ENCODE measurements at regions not wholly inside any gene's neighbourhood (a gene's known extent, or its start where the extent isn't known, plus 50 kb on each side); places are given as distances from the start of the nearest gene placed in this dataset.
A peak's percentile ranks its signal among the peaks of the same experiment; 100 is the strongest.

GRCh38 chr21:38619480-38619879 is 121.2 kb upstream of the ERG start:
- H3K36me3 ChIP-seq = no peaks in the 10 kb centered on the region
- H3K27me3 ChIP-seq = no peaks in the 10 kb centered on the region
- no peak for DNase-seq
- intact Hi-C loops (cut with DNase I; ENCODE audit: low total_unique reads) = no loop called here
- H3K9me3 ChIP-seq = no peaks in the 10 kb centered on the region
- WGBS, 2 donors (ENCODE audit: low coverage in 1 of 2) = 78 to 84% methylated on average over 2 of the region's 2 CpGs
- H3K4me3 ChIP-seq = no peak overlapping the region
- H3K4me1 ChIP-seq = no peaks in the 10 kb centered on the region
- H3K27ac ChIP-seq = no peak overlapping the region
- TF ChIP-seq EP300 (IDR thresholded peaks at IDR 0.05; ENCODE audit: low read depth) (no peak), CTCF (IDR thresholded peaks at IDR 0.05) (no peak), POLR2A (IDR thresholded peaks at IDR 0.05) (no peak), POLR2AphosphoS5 (IDR thresholded peaks at IDR 0.05) (no peak)
- in situ Hi-C loops (cut with MboI; ENCODE audit: low pct_ligation_motif_present in 1 of 4, low pct_unique_long_range_greater_than_20kb in 1 of 4, low sequenced_read_pairs in 3 of 4) = no loop called here

- in situ Hi-C loops (cut with MboI; ENCODE audit: low pct_ligation_motif_present in 1 of 4, low pct_unique_long_range_greater_than_20kb in 1 of 4, low sequenced_read_pairs in 3 of 4) = no loop called here
- Histone ChIP-seq H3K27me3 (no peaks in the 10 kb centered on the region), H3K27ac (no peak overlapping the region), H3K9me3 (no peaks in the 10 kb centered on the region), H3K4me1 (no peaks in the 10 kb centered on the region), H3K36me3 (no peaks in the 10 kb centered on the region), H3K4me3 (no peak overlapping the region)
- TF ChIP-seq EP300 (IDR thresholded peaks at IDR 0.05; ENCODE audit: low read depth) = no peak
- intact Hi-C loops (cut with DNase I; ENCODE audit: low total_unique reads) = no loop called here
- no peak for DNase-seq
- 59 to 60% methylated on average over 8 to 9 of the region's 9 CpGs for WGBS, 2 donors (ENCODE audit: low coverage in 1 of 2)
Observed at GRCh38 chr21:38619992-38620479, 121.8 kb upstream of the ERG start.

GRCh38 chr21:38621132-38621531 is 122.9 kb upstream of the ERG start:
- Histone ChIP-seq H3K36me3 (no peaks in the 10 kb centered on the region), H3K27me3 (no peaks in the 10 kb centered on the region), H3K4me3 (no peak overlapping the region), H3K9me3 (no peaks in the 10 kb centered on the region), H3K4me1 (no peaks in the 10 kb centered on the region), H3K27ac (no peak overlapping the region)
- intact Hi-C loops (cut with DNase I; ENCODE audit: low total_unique reads) = no loop called here
- DNase-seq = no peak
- no peak for TF ChIP-seq POLR2A (IDR thresholded peaks at IDR 0.05)
- TF ChIP-seq EP300 (IDR thresholded peaks at IDR 0.05; ENCODE audit: low read depth) = no peak
- peak in 2 of 5 experiments; percentile 9 to 16 for TF ChIP-seq CTCF (IDR thresholded peaks at IDR 0.05)
- no peak for TF ChIP-seq POLR2AphosphoS5 (IDR thresholded peaks at IDR 0.05)
- in situ Hi-C loops (cut with MboI; ENCODE audit: low pct_ligation_motif_present in 1 of 4, low pct_unique_long_range_greater_than_20kb in 1 of 4, low sequenced_read_pairs in 3 of 4) = no loop called here
- WGBS, 2 donors (ENCODE audit: low coverage in 1 of 2) = 72% methylated on average over 3 of the region's 3 CpGs; no CpG with 5 or more reads in 1 of the 2 donors

- no peaks in the 10 kb centered on the region for H3K27me3 ChIP-seq
- DNase-seq = no peak
- WGBS, 2 donors (ENCODE audit: low coverage in 1 of 2) = 88 to 93% methylated on average over 4 to 12 of the region's 12 CpGs
- no peak overlapping the region for H3K4me3 ChIP-seq
- TF ChIP-seq POLR2AphosphoS5 (IDR thresholded peaks at IDR 0.05) (no peak), POLR2A (IDR thresholded peaks at IDR 0.05) (no peak), EP300 (IDR thresholded peaks at IDR 0.05; ENCODE audit: low read depth) (no peak), CTCF (IDR thresholded peaks at IDR 0.05) (no peak)
- intact Hi-C loops (cut with DNase I; ENCODE audit: low total_unique reads) = no loop called here
- in situ Hi-C loops (cut with MboI; ENCODE audit: low pct_ligation_motif_present in 1 of 4, low pct_unique_long_range_greater_than_20kb in 1 of 4, low sequenced_read_pairs in 3 of 4) = no loop called here
- H3K9me3 ChIP-seq = no peaks in the 10 kb centered on the region
- H3K4me1 ChIP-seq = no peaks in the 10 kb centered on the region
- H3K36me3 ChIP-seq = no peaks in the 10 kb centered on the region
- no peak overlapping the region for H3K27ac ChIP-seq
Observed at GRCh38 chr21:38622081-38622826, 124.0 kb upstream of the ERG start.
